HG03196 (cell line): ENCODE measurements at regions not wholly inside any gene's neighbourhood (a gene's known extent, or its start where the extent isn't known, plus 50 kb on each side); places are given as distances from the start of the nearest gene placed in this dataset.

Source experiments
- ATAC-seq: cut with Tn5 transposase; IDR thresholded peaks from one replicate; pipeline ENCODE4 v1.9.1; 2021; ENCODE audit not compliant: unreplicated experiment

GRCh38 chr20:41888434-41888833, 270.3 kb upstream of the CHD6 start:
- no peak for ATAC-seq

GRCh38 chr20:41887500-41887899, 269.3 kb upstream of the CHD6 start:
- no peak for ATAC-seq

GRCh38 chr20:41881466-41882046, 263.4 kb upstream of the CHD6 start:
- no peak for ATAC-seq

- ATAC-seq: no peak
Measured at GRCh38 chr20:41879123-41879522, 260.9 kb upstream of the CHD6 start.

- ATAC-seq: no peak
Measured at GRCh38 chr20:41877911-41878310, 259.7 kb upstream of the CHD6 start.

GRCh38 chr20:41874658-41875057, 256.5 kb upstream of the CHD6 start:
- no peak for ATAC-seq

GRCh38 chr20:41872930-41873329, 254.8 kb upstream of the CHD6 start:
- ATAC-seq: no peak

GRCh38 chr20:41870869-41871462, 252.8 kb upstream of the CHD6 start:
- ATAC-seq: no peak

GRCh38 chr20:41869261-41869660, 251.1 kb upstream of the CHD6 start:
- no peak for ATAC-seq

- ATAC-seq: no peak
Measured at GRCh38 chr20:41865938-41866337, 247.8 kb upstream of the CHD6 start.

GRCh38 chr20:41862476-41862875, 244.3 kb upstream of the CHD6 start:
- no peak for ATAC-seq

- no peak for ATAC-seq
Measured at GRCh38 chr20:41861772-41862422, 243.7 kb upstream of the CHD6 start.

- ATAC-seq: no peak
Measured at GRCh38 chr20:41854765-41855164, 236.6 kb upstream of the CHD6 start.

GRCh38 chr20:41853806-41854205, 235.6 kb upstream of the CHD6 start:
- no peak for ATAC-seq

GRCh38 chr20:41848180-41848579, 230.0 kb upstream of the CHD6 start:
- ATAC-seq: no peak

- ATAC-seq: no peak
Measured at GRCh38 chr20:41837669-41838224, 219.6 kb upstream of the CHD6 start.

- no peak for ATAC-seq
Measured at GRCh38 chr20:41833739-41834138, 215.6 kb upstream of the CHD6 start.

GRCh38 chr20:41830702-41831101, 212.5 kb upstream of the CHD6 start:
- no peak for ATAC-seq

- no peak for ATAC-seq
Measured at GRCh38 chr20:41819436-41819835, 201.3 kb upstream of the CHD6 start.

GRCh38 chr20:41818991-41819390, 200.8 kb upstream of the CHD6 start:
- ATAC-seq: no peak

- ATAC-seq: no peak
Measured at GRCh38 chr20:41818369-41818768, 200.2 kb upstream of the CHD6 start.

GRCh38 chr20:41811456-41811855, 193.3 kb upstream of the CHD6 start:
- no peak for ATAC-seq
